HG02623 (cell line): ENCODE measurements at regions not wholly inside any gene's neighbourhood (a gene's known extent, or its start where the extent isn't known, plus 50 kb on each side); places are given as distances from the start of the nearest gene placed in this dataset.
"Not testable (repeated sequence)": the region's sequence is repeated elsewhere in the genome, so short reads cannot be mapped to it uniquely, and the experiment has no call there.

ENCODE experiments used
- ATAC-seq: cut with Tn5 transposase; IDR thresholded peaks from one replicate; pipeline ENCODE4 v1.9.1; 2021; ENCODE audit warnings: moderate library complexity; ENCODE audit not compliant: unreplicated experiment

GRCh38 chr5:152058267-152058666 is 133.6 kb upstream of the GLRA1 start:
- ATAC-seq: no peak

- no peak for ATAC-seq
Measured at GRCh38 chr5:152056931-152057330, 132.3 kb upstream of the GLRA1 start.

GRCh38 chr5:152052470-152052869 is 127.8 kb upstream of the GLRA1 start:
- ATAC-seq: no peak

DNA sequence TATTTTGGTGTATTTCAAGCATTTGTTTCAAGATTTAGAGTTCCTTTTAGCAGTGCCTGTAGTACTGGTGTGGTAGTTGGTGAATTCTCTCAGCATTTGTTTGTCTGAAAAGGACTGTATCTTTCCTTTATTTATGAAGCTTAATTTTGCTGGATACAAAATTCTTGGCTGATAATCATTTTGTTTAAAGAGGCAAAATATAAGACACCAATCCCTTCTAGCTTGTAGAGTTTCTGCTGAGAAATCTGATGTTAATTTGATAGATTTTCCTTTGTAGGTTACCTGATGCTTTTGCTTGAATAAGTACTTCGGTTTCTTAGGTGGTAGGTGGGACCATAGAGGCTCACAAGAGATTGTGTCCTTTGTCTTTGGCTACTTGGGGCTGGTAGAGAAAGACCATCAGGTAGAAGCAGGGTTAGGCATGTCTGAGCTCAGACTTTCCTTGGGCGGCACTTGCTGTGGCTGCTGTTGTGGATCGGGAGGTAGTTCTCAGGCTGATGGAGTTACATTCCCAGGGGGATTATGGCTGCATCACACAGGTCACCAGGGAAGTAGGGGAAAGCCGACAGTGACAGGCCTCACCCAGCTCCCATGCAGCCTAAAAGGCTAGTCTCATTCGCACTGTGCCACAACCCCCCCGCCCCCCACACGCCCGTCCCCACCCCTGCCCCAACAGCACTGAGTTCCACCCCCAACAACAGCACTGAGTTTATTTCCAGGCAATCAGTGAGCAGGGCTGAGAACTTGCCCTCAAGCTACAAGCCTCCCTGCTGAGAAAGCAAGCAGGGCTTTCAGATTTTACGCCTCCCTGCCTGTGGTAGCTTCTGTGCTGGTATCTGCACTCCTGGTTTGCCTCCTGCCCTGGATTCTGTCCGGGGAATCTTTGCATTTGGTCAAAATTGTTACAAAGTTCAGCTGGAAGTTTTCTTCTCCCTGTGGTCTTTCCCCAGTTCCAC is 127.1 kb upstream of the GLRA1 start:
- no peak for ATAC-seq

DNA sequence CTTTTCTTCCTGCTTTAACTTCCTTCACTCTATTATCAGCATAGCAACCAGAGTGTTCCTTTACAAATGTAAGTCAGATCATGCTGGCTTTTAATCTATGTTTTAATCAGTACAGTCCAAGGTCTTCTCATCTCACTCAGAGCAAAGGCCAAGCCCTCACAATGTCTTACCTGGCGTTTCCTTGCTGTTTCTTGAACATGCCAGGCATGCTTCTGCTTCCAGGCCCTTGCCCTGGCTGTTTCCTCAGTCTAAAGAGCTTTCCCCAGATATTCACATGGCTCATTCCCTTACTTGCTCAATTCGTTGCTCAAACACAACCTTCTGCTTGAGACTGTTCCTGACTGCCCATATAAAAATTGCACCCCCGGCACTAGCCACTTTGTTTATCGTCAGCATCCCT is 121.7 kb upstream of the GLRA1 start:
- ATAC-seq: no peak

GRCh38 chr5:152038856-152039255 is 114.2 kb upstream of the GLRA1 start:
- not testable (repeated sequence) for ATAC-seq

DNA sequence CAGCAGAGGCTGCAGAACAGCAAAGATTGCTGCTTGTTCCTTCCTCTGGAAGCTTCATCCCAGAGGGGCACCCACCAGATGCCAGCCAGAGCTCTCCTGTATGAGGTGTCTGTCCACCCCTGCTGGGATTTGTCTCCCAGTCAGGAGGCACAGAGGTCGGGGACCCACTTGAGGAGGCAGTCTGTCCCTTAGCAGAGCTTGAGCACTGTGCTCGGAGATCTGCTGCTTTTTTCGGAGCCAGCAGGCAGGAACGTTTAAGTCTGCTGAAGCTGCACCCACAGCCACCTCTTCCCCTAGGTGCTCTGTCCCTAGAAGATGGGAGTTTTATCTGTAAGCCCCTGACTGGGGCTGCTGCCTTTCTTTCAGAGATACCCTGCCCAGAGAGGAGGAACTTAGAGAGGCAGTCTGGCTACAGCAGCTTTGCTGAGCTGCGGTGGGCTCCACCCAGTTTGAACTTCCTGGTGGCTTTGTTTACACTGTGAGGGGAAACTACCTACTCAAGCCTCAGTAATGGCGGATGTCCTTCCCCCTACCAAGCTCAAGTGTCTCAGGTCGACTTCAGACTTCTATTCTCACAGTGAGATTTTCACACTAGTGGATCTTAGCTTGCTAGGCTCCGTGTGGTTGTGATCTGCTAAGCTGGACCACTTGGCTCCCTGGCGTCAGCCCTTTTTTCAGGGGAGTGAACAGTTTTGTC is 101.8 kb upstream of the GLRA1 start:
- not testable (repeated sequence) for ATAC-seq

DNA sequence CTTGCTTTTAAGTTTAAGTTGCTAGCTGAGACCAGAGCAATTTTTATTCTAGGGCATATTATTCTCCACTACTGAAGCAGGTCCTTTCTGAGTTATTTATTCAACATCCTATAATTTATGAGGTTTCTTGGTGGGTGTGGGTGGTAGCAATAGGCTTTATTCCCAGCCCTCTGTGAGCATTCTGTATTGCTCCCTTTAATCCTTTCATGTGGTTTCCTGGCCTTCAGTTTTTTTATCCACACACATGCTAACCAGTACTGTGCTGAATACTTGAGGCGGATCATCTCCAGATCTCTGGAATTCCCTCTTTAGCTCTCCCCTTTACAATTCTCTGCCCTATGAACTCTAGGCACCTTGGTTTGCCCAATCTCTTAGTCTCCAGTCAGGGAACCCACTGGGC is 91.8 kb upstream of the GLRA1 start:
- ATAC-seq: no peak

DNA sequence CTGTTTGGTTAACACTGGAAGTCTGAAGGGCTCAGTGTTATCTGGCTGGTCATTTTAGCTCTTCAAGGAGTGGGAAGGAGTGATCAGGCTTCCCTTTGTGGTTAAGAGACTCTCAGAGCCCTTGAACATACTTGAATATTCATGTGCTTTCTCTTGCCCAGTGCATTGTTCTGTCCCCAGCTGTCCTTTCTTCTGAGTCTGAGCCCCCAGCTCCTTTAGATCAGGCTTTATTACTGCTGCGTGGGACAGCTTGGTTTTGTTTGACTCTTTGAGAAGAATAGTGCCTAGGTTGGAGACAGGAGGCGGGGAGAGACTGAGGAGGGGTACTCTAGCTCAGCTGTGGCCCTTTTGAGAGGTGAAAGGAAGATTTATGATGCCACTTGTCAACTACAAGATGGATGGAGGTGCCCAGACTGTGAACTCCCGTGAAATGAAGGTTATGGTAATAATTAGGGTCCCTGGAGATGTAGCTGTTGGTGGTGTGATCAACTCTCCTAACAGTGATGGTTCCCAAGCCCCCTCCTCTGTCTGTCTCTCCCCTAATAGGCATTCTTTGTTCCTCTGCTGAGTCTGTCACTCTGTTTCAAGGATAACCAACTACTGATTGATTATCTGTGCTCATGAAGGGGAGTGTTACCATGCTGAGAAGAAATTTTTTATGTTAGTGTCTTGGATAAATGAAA is 83.1 kb upstream of the GLRA1 start:
- ATAC-seq: no peak

DNA sequence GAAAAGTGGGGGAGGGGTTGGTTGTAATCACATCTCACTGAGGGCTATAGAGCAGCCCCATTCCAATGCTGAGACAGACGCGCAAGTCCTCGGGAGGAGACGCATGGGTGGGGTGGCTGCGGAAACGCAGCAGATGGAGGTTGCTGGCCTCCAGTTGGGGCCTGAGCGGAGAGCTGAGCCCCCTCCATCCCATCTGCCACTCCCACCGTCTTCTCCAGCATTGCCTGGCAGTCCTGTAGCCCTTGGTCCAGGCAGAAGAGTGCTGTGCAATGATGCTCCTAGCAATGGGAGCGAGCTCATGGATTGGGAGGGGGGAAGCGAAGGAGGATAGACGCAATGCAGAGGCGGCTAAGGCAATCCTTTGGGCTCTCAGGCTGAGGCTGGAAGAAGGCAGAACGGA is 79.4 kb upstream of the GLRA1 start:
- no peak for ATAC-seq
